Stimulated activated naive CD8-positive, alpha-beta T cell treated with anti-CD3 and anti-CD28 coated beads, Interleukin-15, Interleukin-2, amounts not matched to agents 100 ng/mL and 50 ng/mL, for 24 hours (primary cell): ENCODE measurements at regions not wholly inside any gene's neighbourhood (a gene's known extent, or its start where the extent isn't known, plus 50 kb on each side); places are given as distances from the start of the nearest gene placed in this dataset.
"Not testable (repeated sequence)": the region's sequence is repeated elsewhere in the genome, so short reads cannot be mapped to it uniquely, and the experiment has no call there.

ENCODE experiments used
- H3K27ac Mint-ChIP-seq: one replicate; pipeline ENCODE4 v1.8.0; 2021; ENCODE audit warnings: mild to moderate bottlenecking, mixed read lengths
- H3K27me3 Mint-ChIP-seq: one replicate; pipeline ENCODE4 v1.8.0; 2021; ENCODE audit warnings: mixed read lengths
- H3K36me3 Mint-ChIP-seq: one replicate; pipeline ENCODE4 v1.8.0; 2021; ENCODE audit warnings: low read depth, mixed read lengths
- H3K4me1 Mint-ChIP-seq: one replicate; pipeline ENCODE4 v1.8.0; 2021; ENCODE audit warnings: low read depth, mixed read lengths
- H3K4me3 Mint-ChIP-seq: one replicate; pipeline ENCODE4 v1.8.0; 2021; ENCODE audit warnings: mild to moderate bottlenecking, mixed read lengths
- H3K9me3 Mint-ChIP-seq: one replicate; pipeline ENCODE4 v1.8.0; 2021; ENCODE audit warnings: mixed read lengths

DNA sequence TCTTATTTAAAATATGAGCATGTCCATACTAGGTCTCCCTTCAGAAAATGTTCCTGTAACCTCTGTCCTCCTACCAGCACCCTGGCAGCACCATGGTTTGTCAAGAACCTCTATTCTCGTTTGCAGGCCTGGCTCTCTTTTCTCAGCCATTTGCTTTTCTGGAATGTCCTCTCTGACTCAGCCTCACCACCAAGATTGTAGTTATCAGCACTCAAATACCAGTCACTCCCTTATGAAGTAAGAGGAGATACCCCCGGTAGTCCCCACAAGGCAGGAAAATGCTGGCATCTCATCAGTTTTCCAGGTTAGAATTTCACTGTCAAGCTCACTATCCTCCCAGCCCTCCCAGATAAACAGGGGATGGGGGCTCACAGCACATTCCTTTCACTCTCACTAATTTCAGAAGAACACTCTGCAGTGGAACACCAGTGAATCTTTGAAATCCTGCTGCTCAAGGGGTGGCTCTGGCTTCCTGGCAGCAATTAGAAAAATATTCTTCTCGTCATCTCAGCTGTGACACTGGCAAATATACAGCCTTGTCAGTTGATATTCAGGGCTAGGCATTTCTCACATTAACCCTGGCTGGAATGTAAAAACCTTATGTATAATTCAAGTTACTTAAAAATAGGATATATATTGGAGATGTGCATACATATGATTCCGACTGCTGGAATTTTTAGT is 129.2 kb downstream of the TBX18 start:
- Mint-ChIP-seq H3K27ac (no peak overlapping the region), H3K4me3 (no peak overlapping the region), H3K27me3 (no peaks in the 10 kb centered on the region), H3K9me3 (peaks cover 8% of the 10 kb centered on the region), H3K36me3 (no peaks in the 10 kb centered on the region), H3K4me1 (no peaks in the 10 kb centered on the region)

DNA sequence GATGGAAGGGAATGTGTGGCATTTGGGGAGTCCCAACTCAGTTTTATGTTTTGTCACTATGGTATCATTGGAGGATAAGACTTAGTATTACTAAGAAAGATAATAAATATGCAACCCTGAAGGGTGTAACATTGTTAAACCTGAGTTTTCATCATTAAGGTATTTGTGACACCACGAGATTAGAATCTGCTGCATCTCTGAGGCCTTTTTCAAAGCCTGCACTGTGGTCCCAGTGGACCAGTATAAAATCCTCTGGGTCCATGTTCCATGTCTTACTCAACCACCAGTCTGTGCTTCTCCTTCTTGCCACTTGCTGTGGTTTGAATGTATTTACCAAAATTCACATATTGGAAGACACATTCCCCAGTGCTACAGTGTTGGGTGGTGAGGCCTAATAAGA is 130.6 kb downstream of the TBX18 start:
- no peaks in the 10 kb centered on the region for H3K27me3 Mint-ChIP-seq
- H3K27ac Mint-ChIP-seq = no peak overlapping the region
- H3K9me3 Mint-ChIP-seq = peaks cover 8% of the 10 kb centered on the region
- H3K4me3 Mint-ChIP-seq = no peak overlapping the region
- H3K4me1 Mint-ChIP-seq = no peaks in the 10 kb centered on the region
- H3K36me3 Mint-ChIP-seq = no peaks in the 10 kb centered on the region

- H3K4me3 Mint-ChIP-seq, H3K36me3 Mint-ChIP-seq, H3K27me3 Mint-ChIP-seq, H3K27ac Mint-ChIP-seq, H3K4me1 Mint-ChIP-seq: not testable (repeated sequence)
- H3K9me3 Mint-ChIP-seq = peaks cover 15% of the 10 kb centered on the region
Measured at GRCh38 chr6:84626527-84626926, 137.9 kb downstream of the TBX18 start.

DNA sequence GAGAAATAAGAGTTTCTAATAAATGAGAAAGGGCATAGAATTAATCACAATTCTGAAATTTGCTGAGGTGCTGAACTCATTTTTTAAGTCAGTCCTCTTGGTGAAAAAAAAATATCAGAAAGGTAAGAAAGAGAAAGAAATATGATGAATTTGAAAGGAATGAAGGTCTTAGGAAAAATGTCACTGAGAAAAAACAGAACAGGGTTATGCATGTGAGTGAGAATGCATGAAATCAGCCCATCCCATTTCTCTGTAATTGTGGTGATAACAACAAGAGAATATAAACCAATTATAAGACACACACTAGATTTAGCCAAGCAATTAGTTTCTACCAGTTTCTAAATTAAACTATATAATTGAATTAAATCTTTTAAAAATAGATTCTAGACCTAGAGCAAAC is 138.9 kb downstream of the TBX18 start:
- Mint-ChIP-seq H3K27me3 (no peaks in the 10 kb centered on the region), H3K27ac (no peak overlapping the region), H3K4me1 (no peaks in the 10 kb centered on the region), H3K4me3 (no peak overlapping the region), H3K36me3 (no peaks in the 10 kb centered on the region), H3K9me3 (peaks cover 16% of the 10 kb centered on the region)

DNA sequence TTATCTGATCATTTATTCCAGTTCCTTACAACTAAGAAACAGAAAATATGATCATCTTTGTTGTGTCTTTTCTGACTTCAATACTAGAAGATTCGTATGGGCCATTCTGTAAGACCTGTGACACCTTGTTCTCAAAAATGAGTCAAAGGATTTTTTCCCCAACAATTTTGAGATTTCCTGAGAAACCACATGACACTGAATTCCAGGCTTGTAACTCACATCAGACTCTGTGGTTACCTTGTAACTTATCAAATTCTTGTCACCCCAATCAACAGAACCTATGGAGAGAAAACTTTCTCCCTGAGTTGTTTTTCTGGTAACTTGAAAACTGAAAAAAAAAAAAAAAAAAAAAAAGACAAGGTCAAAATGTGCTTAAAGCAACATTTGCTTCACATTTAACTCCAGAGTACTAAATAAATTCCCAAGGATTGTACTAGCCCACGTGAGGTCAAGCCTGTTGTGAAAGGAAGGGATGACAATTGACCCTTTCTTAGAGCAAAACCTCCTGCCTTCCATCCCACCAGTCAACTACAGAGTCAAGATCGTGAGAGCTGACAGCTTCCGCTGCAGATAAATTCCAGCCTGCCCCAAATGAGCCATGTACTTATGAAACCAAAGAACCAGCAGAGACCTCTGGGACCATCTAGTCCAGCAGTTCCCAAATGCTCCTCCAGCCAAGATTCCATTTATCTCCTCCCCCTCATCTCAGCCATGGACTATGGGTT is 140.3 kb downstream of the TBX18 start:
- Mint-ChIP-seq H3K36me3 (no peaks in the 10 kb centered on the region), H3K4me1 (no peaks in the 10 kb centered on the region), H3K9me3 (peaks cover 21% of the 10 kb centered on the region), H3K27me3 (no peaks in the 10 kb centered on the region), H3K27ac (no peak overlapping the region), H3K4me3 (no peak overlapping the region)

- H3K4me3 Mint-ChIP-seq = no peak overlapping the region
- no peaks in the 10 kb centered on the region for H3K36me3 Mint-ChIP-seq
- H3K27me3 Mint-ChIP-seq = no peaks in the 10 kb centered on the region
- H3K27ac Mint-ChIP-seq = no peak overlapping the region
- peaks cover 17% of the 10 kb centered on the region for H3K9me3 Mint-ChIP-seq
- H3K4me1 Mint-ChIP-seq = no peaks in the 10 kb centered on the region
Measured at GRCh38 chr6:84618836-84619235, 145.6 kb downstream of the TBX18 start.

GRCh38 chr6:84618046-84618752 is 146.2 kb downstream of the TBX18 start:
- Mint-ChIP-seq H3K36me3 (no peaks in the 10 kb centered on the region), H3K27me3 (no peaks in the 10 kb centered on the region), H3K27ac (no peak overlapping the region), H3K4me3 (no peak overlapping the region), H3K9me3 (peaks cover 17% of the 10 kb centered on the region), H3K4me1 (no peaks in the 10 kb centered on the region)

- Mint-ChIP-seq H3K9me3 (peaks cover 9% of the 10 kb centered on the region), H3K4me1 (no peaks in the 10 kb centered on the region), H3K4me3 (no peak overlapping the region)
Measured at GRCh38 chr6:84615987-84616386, 148.4 kb downstream of the TBX18 start.

DNA sequence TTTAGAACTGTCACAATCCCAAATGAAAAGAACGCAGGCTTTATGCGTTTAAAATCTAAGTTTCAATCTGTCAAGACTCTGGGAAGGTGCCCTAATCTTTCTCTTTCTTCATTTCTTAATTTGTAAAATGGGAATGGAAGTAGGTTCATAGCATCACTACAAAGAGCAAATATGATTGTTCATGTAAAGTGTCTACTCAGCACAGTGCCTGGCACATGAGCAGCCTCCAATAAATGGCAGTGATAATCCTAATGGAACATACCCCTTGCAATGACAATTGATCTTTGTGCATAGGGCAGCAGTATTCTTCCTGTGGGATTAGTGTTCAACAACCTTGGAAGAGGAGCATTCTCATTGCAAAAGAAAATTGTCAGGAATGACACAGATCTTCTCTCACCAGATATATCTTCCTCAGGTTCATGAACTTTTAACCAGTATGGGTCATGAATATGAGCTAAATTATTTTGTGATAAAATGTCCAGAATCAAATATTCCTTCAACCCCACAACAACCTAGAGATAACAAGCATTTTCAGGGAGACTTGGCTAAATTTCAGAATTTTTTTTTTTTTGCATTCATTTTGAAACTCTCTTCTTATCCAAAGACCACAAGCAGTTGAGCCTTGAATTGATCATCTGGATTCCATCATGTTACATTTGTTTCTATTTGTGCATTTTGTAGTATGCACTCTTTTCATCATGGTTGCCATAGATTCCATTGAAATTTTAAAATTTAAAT is 149.1 kb downstream of the TBX18 start:
- Mint-ChIP-seq H3K9me3 (peaks cover 6% of the 10 kb centered on the region), H3K4me3 (no peak overlapping the region), H3K27me3 (no peaks in the 10 kb centered on the region), H3K36me3 (no peaks in the 10 kb centered on the region), H3K27ac (no peak overlapping the region), H3K4me1 (no peaks in the 10 kb centered on the region)

More at GRCh38 chr6:84615987-84616386, 148.4 kb downstream of the TBX18 start:
- Mint-ChIP-seq H3K27me3 (no peaks in the 10 kb centered on the region), H3K27ac (no peak overlapping the region), H3K36me3 (no peaks in the 10 kb centered on the region)

DNA sequence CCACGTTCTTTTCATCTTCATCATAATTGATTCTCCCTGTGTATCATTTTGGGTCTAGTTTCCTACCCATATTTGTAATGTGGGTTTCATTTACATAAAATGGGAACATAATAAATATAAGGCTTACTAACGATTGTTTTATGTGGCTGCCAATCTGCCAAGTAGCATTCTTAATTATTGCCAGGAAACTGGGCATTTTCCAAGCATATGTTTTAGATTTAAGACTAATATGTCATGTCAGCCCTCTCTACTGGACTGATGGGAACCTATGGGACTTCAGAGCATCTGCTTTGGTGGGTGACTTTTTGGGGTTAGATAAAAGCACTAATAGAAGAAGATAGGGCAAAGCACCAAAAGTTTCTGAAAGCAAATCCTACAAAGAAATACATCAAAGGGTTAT is 157.5 kb downstream of the TBX18 start:
- no peak overlapping the region for H3K27ac Mint-ChIP-seq
- no peak overlapping the region for H3K4me3 Mint-ChIP-seq
- no peaks in the 10 kb centered on the region for H3K27me3 Mint-ChIP-seq
- no peaks in the 10 kb centered on the region for H3K4me1 Mint-ChIP-seq
- no peaks in the 10 kb centered on the region for H3K9me3 Mint-ChIP-seq
- H3K36me3 Mint-ChIP-seq = no peaks in the 10 kb centered on the region

- H3K36me3 Mint-ChIP-seq = no peaks in the 10 kb centered on the region
- no peak overlapping the region for H3K4me3 Mint-ChIP-seq
- H3K9me3 Mint-ChIP-seq = peaks cover 4% of the 10 kb centered on the region
- H3K4me1 Mint-ChIP-seq = no peaks in the 10 kb centered on the region
- no peak overlapping the region for H3K27ac Mint-ChIP-seq
- H3K27me3 Mint-ChIP-seq = no peaks in the 10 kb centered on the region
Measured at GRCh38 chr6:84605298-84605697, 159.1 kb downstream of the TBX18 start.

GRCh38 chr6:84601366-84601765 is 163.0 kb downstream of the TBX18 start:
- Mint-ChIP-seq H3K36me3 (no peaks in the 10 kb centered on the region), H3K27ac (no peak overlapping the region), H3K27me3 (no peaks in the 10 kb centered on the region), H3K4me1 (no peaks in the 10 kb centered on the region), H3K9me3 (peaks cover 4% of the 10 kb centered on the region), H3K4me3 (no peak overlapping the region)

DNA sequence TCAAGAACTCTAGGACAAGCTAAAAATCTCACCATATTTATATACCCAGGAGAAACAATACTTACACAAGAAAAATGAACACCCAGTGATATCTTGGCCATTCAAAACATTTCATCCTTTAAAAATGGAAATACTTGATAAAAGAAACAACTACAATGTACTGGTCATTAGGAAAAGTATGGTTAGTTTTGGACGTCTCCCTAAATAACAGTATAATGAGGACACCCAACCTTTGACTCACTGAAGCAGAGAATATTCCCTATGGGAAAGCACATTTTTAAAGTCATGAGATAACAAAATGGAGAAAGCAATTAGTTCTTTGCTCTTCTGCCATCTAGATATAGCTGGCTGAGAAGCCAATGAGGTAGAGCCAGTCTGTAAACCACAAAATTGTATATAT is 164.4 kb downstream of the TBX18 start:
- Mint-ChIP-seq H3K27me3 (no peaks in the 10 kb centered on the region), H3K9me3 (peaks cover 4% of the 10 kb centered on the region)

DNA sequence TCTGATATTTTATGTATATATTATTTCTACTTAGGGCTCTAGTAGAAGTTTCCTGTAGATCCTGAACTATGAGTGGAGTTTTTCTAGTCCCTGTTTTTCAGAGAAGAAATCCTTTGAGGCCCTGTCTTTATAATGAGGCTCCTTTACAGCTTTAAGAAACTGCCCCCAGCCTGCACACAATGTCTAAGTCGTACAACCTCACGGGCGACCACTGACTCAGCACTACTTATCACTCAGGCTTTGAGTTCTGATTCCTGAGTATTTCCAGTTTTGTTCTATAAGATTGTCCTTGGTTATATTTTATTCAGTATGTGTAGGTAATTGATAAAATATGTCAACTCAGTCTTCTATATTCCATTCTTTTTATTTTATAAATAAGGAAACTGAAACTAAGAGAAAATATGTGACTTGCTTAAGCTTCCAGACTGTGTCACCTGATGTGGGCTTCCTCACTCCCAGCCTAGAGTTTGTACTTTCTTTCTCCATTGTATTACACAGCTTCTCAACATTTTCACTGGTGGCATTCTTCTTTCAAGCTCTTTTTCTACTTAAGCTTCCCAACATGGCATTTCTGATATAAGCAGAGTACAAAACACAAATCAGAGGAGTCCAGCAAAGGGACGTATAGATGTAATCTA is 167.0 kb downstream of the TBX18 start:
- no peaks in the 10 kb centered on the region for H3K27me3 Mint-ChIP-seq

More for the DNA sequence above, 164.4 kb downstream of the TBX18 start:
- H3K36me3 Mint-ChIP-seq = no peaks in the 10 kb centered on the region
- H3K4me3 Mint-ChIP-seq = no peak overlapping the region
- no peak overlapping the region for H3K27ac Mint-ChIP-seq
- no peaks in the 10 kb centered on the region for H3K4me1 Mint-ChIP-seq

More for the DNA sequence above, 167.0 kb downstream of the TBX18 start:
- Mint-ChIP-seq H3K36me3 (no peaks in the 10 kb centered on the region), H3K27ac (no peak overlapping the region), H3K9me3 (peaks cover 4% of the 10 kb centered on the region), H3K4me3 (no peak overlapping the region), H3K4me1 (no peaks in the 10 kb centered on the region)
